NCI-H524 (cell line): ENCODE measurements at regions not wholly inside any gene's neighbourhood (a gene's known extent, or its start where the extent isn't known, plus 50 kb on each side); places are given as distances from the start of the nearest gene placed in this dataset.
"Not testable (repeated sequence)": the region's sequence is repeated elsewhere in the genome, so short reads cannot be mapped to it uniquely, and the experiment has no call there.

Experiments used
- DNase-seq, 2 experiments: peaks; one replicate each; lab custom pipeline; 2025; lab: John Stamatoyannopoulos, UW

GRCh38 chr4:56142088-56142487 lies 193.3 kb downstream of the CEP135 start:
- no peak for DNase-seq

GRCh38 chr4:56139241-56139827 lies 190.6 kb downstream of the CEP135 start:
- no peak for DNase-seq

DNA sequence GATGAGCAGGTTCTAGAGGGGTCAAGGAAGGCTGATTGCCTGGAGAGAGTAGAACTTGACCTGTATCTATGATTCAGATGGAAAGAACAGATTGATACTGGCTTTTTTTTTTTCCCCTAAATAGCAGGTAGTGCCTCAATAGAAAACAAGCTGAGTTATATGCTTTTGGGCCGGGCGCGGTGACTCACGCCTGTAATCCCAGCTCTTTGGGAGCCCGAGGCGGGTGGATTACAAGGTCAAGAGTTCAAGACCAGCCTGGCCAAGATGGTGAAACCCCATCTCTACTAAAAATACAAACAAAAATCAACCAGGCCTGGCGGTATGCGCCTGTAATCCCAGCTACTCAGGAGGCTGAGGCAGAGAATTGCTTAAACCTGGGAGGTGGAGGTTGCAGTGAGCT lies 186.1 kb downstream of the CEP135 start:
- not testable (repeated sequence) for DNase-seq

DNA sequence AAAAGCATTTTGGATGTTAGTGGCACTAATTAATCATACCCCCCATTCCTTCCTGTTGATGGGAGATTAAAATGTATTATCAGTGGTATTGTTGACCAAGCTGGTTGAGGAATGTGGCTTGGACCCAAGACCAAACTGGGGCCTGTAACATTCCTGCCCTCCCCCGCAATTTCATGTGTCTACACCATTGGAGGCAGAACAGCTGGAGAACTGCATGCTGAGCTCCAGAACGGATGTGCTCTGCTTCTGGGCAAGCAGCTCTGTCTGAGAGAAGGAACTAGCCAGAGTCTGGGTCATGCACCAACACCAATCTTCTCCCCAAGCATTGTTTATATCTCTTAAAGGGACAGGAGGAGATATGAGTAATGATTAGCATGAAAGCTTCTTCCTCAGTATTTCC lies 185.5 kb downstream of the CEP135 start:
- DNase-seq: no peak

DNA sequence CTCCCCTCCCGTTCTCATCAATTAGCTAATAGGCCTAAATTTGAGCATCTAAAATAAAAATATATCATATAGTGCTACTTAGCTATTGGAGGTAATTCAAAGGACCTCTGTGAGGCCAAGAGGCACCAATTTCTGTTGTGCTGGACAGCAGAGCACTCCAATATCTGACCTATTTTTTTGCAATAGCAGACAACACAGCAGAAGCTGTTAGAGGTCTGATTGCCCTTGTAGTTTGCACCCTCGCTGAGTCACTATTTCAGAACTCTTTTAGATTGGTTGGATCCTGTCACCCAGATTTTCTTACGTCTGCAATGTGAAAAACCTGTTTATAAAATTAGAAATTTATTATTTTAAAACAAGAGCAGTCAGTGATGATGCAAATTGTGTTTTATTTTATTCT lies 184.1 kb downstream of the CEP135 start:
- DNase-seq: no peak

GRCh38 chr4:56132188-56132587 lies 183.4 kb downstream of the CEP135 start:
- DNase-seq: not testable (repeated sequence)

DNA sequence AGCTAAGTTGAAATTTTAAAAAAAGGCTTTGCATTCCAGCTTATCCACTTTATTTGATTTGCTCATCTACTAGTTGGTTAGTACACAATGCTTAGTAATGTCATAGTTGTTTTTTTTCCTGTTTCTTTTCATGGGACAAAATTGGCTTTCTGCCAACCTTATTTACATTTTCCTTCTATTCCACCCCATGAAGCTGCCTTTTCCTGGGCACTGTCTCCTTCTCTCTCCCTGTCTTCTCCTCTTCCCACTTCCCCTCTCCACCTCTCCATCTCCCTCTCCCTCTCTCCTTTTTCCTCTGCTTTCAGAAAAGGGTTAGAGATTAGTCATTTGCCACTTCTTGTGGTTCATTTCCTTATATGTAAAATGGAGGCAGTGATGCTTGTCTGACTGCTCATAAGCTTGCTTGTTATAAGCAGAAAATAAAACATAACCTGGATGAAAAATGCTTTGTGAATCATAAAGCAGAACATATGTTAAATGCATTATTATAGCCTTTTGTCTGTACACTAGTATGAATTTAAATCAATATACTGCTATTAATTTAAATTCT lies 181.9 kb downstream of the CEP135 start:
- DNase-seq: no peak

DNA sequence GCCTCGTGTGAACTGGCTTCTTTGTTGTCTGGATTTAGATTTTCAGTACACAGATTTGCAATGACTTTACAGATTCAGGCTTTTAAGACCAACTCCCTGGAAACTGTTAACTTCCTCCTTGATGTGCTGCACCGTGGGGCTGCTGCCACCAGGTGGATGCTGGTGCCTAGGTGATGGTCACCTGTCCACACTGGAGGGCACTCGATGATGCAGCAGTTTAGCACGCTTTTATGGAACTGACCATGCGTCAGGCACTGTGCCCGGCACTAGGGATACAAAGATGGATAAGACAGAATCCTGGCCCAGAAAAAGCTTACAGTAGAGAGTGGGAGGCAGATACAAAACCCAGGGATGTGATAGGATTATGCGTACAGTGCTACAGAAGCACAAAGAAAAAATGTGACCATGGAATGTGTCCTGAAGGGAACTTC lies 180.7 kb downstream of the CEP135 start:
- no peak for DNase-seq

GRCh38 chr4:56128213-56128612 lies 179.5 kb downstream of the CEP135 start:
- DNase-seq: no peak

- no peak for DNase-seq
Measured at GRCh38 chr4:56127716-56128115, 179.0 kb downstream of the CEP135 start.

DNA sequence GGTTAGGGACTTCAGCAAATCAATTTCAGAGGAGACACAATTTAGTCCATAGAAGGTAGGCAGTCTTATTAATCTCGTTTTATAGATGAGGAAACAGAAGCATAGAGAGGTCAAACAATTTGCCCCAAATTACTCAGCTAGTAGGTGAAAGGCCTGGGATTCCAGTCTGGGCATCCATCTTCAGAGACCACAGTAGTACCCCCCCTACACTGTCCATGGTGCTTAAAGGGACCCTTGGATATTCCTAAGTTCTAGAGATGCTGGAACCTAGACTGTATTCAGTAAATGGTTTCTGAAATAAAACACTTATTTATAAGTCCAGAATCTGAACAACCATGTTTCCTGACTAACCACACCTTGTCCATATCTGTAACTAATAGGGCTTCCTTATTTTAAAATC lies 174.8 kb downstream of the CEP135 start:
- no peak for DNase-seq

DNA sequence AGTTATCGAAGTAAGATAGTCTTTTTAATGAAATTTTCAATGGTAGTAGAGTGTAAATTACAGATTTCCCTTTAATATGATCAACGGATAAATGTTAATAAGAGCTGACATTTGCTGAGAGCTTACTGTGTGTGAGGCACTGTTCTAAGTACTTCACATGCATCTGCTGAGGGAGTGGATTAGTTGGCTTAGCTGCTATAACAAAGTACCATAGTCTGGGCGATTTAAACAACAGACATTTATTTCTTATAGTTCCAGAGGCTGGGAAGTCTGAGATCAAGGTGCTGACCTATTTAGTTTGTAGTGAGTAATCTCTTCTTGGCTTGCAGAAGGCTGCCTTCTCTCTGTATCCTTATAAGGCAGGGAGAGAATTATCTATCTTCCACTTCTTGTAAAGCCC lies 174.3 kb downstream of the CEP135 start:
- DNase-seq: peak in 1 of 2 experiments; percentile 72

- DNase-seq: no peak
Measured at GRCh38 chr4:56118845-56119244, 170.1 kb downstream of the CEP135 start.

DNA sequence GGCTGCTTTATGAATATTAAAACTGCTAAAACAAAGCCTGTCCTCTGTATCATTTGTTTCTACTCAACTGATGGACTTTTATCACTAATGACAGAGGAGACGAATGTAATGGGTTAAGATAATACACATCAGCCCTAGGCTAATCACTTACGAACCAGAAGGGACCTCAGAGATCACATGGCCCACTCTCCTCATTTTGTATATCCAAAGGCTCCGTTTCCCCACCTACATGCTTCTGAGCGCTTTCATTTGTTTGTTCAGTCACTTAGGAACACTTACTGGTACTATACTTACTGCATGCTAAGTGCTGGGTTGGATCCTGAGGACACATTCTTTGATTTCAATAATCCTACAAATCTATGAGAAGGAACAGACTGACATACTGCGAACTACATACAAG lies 169.3 kb downstream of the CEP135 start:
- no peak for DNase-seq

DNA sequence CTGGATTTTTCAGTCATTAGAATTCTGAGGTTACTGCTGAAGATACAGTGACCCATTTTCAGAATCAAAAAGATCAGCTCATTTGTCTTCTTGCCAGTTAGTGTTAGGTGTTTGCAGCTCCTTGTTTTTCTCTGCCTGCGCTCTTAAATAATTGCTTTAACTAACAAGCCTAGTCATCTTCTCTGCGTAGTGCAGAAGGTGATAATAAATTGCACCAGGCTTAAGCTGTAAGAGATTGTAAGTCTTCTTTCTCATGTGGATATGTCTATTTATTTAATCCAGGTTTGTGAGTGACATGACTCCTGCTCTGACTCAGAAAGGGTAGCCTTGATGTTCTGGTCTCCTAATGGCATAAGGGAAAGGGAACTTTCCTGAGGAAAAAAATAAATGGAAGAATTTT lies 167.2 kb downstream of the CEP135 start:
- DNase-seq: no peak

DNA sequence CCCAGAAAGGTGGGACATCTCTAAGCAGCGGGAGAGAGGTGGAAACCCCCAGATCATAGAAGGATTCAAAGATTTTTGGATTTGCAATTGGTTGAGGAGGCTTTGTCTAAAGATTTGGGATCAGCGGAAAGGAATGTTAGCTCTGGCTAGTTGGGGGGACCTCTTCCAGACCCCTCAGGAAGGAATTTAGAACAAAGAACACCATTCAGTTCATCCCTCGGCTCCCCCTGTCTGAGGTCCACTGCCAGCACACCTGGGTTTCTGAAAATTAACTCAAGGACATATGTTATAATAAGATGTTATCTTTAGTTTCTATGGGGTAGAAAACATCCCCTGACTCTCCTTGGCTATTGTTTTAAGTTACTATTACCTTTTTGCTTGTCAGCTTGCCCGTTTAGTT lies 163.6 kb downstream of the CEP135 start:
- DNase-seq: no peak

GRCh38 chr4:56106180-56107147 lies 157.7 kb downstream of the CEP135 start:
- peak in 1 of 2 experiments; percentile 58 for DNase-seq

DNA sequence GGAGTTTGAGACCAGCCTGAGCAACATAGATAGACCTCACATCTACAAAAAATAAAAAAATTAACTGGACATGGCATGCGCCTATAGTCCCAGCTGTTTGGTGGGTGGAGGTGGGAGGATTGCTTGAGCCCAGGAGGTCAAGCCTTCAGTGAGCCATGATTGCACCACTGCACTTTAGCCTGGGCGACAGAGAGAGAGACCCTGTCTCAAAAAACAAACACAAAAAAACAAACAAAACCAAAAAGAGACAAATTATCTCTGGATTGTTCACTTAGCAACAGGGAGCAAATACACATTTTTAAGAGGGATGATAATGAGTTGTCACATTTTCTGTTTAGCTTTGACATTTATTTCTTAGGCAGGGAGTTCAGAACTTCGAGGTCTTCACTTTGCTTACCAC lies 155.4 kb downstream of the CEP135 start:
- no peak for DNase-seq

DNA sequence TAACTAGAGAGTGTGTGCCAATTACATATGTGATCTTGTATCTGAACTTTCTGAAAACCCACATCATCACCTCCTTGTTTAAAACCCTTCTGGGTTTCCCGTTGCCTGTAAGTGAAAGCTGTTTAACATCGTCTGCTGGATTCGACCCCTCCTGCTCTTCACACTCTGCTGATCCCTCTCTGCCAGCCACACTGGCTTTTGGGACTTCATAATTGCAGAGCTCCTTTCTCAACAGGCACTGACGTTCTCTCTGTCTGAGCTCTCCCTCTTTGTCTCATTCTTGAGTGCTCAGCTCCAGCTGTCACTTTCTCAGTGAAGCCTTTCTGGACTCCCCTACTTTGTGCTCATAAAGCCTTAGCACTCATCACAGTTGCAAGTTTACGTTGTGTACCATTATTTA lies 153.9 kb downstream of the CEP135 start:
- DNase-seq: peak; percentile 82 to 93

DNA sequence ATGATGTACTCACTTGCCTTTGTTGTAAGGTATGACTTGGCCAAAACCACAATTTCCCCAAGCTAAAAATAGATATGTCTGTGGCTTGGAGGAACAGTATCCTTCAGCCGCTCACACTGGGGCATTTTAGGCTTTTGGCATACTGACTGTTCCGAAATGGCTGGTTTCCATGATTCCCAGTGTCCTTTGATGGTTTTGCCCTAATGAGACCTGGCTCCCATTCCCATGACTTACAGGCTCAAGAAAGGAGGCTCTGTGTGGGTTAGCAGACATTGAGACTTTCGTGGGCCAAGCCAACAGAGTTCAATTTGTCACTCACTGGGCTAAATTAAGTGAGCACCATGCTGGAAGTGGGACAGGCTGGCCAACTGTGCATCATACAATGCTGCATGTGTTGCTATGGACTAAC lies 150.6 kb downstream of the CEP135 start:
- DNase-seq: no peak

DNA sequence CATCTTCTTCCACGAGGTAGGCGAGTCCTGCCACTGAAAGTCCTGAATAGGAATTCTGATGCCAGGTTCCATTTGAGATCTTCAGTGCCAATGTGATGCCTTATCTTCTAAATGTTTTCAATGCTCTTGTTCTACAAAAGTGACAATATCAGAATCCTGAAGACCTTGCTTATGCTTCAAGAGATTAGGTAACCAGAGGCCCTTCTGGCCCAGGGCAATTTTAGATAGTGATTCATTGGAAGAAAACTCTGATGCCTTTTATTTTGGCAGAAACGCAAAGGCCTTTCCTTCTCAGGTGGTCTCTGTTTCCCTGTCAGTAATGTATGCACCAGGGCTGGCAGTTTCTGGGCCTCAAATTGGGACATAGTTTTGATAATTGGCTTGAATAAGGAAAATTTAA lies 144.8 kb downstream of the CEP135 start:
- DNase-seq: no peak

- no peak for DNase-seq
Measured at GRCh38 chr4:56092540-56092939, 143.8 kb downstream of the CEP135 start.

GRCh38 chr4:56086561-56086960 lies 137.8 kb downstream of the CEP135 start:
- DNase-seq: no peak
